Fibroblast of skin of left biceps (primary cell): ENCODE measurements at regions not wholly inside any gene's neighbourhood (a gene's known extent, or its start where the extent isn't known, plus 50 kb on each side); places are given as distances from the start of the nearest gene placed in this dataset.

ENCODE experiments used
- DNase-seq, 2 experiments: peaks; one replicate each; pipeline ENCODE4 v3.0.0-alpha.2; 2013; ENCODE audit warnings: low read depth in 2 of 2

DNA sequence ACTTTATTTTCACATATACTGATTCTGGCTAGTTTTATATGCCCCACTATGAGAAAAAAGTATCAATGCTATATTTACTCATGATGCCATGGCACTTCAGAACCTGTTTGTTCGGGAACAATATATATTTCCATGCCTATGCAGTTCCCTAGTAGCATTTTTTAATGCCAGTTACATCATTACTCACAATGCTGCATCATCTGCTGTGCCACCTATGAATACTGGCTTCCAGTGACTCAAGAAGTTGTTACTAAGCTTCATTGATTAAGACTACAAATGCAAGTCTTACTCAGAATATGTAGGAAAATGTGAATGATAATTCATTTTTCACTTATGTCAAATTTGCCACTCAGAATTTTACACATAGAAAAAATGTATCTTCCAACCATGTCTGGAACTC is 97.9 kb downstream of the MAFB start:
- DNase-seq = no peak

GRCh38 chr20:40589581-40589980 is 99.5 kb downstream of the MAFB start:
- no peak for DNase-seq

DNA sequence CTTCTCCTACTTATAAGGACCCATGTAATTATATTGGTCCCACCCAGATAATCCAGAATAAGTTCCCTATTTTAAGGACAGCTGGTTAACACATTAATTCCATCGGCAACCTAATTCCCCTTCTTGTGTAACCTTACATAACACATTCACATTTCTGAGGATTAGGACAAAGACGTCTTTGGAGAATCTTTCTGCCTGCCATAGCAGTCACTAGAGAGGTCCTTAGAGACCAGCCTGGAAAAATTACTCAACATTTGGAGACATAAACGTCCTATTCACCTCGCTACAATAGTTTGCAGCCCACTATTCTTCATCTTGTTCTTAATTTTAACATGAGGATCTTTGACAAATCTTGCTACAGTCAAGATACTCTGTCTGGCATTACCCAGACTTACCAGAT is 100.1 kb downstream of the MAFB start:
- DNase-seq = no peak

DNA sequence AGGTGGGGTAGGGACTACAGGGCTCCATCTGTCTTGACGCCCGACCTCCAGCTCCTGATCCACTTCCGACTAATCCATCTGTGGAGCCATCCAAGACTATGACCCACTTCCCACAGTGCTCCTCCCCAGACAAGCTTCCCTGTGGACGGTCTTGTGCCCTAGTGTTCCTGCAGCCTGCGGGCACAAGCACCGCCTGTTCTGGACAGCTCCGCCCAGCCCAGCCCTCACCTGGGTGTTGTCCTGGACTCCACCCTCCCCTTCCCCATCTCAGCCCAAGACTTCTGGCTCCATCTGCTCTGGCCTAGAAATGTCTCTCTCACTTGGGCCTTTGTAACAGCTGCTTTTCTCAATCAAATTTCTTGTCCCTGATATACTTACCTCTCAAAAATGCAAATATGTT is 102.0 kb downstream of the MAFB start:
- DNase-seq = no peak

DNA sequence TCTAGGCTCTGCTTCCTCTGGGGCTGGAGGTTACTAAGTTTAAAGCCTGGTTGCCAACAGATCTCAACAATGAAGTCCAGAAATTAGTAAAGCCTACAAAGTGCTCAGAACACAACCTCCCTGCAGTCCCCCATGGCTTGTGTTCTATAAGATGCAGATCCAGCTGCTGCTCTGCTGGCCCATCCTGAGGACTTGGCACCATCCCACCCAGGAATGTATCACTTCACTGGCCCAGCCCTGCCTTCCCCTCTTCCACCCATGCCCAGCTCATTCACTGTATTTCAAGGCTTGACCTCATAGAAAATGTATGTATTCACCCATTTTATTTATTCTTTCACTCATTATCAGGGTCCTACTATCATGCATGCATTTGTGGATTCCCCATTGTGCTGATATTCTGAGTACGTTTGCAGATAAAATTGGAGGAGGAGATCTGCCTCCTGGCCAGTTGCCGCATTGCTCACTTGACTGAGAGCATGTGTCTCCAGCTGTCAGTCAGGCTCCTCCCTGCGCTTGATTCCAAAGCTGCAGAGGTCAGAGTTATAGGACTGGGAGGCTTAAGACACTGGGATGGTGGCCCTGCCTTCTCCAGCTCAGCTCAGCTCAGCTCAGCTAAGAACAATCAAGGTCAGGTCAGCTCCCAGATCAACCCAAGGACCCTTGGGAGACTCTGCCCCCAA is 104.8 kb downstream of the MAFB start:
- no peak for DNase-seq

DNA sequence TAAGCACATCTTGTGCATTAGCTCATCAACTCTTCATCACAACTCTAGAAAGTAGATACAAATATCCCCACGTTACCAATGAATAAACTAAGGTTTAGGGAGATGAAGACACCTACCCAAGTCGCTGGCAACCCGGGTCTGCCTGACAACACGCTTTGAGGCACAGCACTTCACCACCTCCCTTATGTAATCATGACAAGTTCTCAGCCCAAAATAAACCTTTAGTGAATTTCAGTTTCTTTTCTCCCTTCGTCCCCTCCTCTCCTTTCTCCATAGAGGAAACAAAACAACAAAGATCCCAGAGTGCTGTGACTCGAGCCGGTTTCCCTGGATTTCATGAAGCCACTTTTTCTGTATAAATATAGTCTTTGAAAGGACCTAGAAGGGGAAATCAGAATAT is 105.4 kb downstream of the MAFB start:
- DNase-seq = no peak

- DNase-seq = no peak
Observed at GRCh38 chr20:40583205-40583604, 105.8 kb downstream of the MAFB start.

DNA sequence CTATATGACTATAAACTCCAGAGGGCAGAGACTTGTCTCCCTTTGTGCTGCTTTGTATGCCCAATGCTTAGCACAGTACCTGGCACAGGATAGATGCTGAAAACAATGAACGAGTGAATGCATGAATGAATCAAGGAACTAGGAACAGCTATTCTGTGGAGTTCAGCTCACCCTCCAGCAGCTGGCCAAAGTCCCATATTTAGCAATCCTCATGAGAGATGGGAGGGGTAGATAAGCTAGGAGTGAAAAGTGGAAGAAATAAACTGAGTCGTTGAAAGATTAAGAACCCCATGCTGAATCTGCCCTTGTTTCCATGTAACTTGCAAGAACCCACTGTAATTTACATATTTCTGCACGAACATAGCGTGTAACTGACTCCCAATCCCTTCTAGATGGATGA is 106.5 kb downstream of the MAFB start:
- DNase-seq = no peak

DNA sequence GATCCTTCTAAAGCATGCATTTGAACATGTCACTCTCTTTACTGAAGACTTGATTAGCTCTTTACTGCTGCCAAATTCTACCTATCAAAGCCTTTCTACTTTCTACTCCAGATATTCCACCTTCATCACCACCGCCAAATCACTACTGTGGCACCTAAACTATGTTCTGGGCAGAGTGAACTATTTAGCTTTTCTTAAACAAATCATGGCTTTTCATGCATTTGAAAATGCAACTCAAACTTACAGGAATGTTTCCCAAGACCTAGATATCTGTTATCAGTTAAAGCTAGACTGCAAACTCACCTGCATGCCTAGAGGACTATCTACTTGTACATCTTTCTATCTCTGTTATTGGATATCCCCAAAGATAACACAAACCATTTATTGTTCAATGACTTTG is 109.3 kb downstream of the MAFB start:
- no peak for DNase-seq

- no peak for DNase-seq
Observed at GRCh38 chr20:40578961-40579360, 110.1 kb downstream of the MAFB start.

- DNase-seq = no peak
Observed at GRCh38 chr20:40575851-40576250, 113.2 kb downstream of the MAFB start.

DNA sequence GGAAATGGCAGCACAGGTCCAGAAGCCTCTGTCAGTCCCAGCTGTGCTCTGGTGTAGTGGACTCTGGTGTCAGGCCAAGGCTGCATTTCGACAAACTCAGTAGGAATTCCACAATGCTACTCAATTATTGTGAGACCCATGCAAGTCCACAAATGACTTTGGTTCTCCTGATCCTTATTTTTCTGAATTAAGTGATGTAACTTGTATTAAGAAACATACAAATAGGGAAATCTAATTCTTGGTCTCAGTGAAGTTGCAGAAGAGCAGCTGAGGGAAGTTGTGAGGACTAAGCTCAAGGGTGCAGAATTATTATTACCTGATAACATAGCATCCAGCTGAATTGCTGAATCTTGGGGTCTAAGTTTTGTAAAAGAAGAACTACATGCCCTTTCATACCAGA is 116.8 kb downstream of the MAFB start:
- no peak for DNase-seq

DNA sequence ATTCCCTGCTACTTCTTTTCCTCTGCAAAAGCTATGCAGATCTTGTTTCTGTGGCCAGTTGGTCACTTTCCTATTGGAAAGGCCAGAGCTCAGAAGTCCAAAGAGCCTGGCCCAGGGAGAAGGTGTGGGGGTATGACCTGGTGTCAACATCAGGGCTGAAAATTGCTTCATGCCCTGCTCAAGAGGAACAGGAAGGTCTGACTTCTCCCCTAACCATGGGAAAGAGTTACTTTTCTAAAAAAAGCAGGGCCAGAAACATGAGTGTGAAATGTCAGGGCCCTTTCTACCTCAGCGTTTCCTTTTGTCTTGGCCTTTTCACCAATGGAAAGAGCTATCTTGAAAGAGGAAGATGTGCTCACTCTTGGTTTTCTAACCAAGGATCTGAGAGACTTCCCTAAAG is 117.4 kb downstream of the MAFB start:
- no peak for DNase-seq

GRCh38 chr20:40568200-40568599 is 120.8 kb downstream of the MAFB start:
- DNase-seq = no peak

DNA sequence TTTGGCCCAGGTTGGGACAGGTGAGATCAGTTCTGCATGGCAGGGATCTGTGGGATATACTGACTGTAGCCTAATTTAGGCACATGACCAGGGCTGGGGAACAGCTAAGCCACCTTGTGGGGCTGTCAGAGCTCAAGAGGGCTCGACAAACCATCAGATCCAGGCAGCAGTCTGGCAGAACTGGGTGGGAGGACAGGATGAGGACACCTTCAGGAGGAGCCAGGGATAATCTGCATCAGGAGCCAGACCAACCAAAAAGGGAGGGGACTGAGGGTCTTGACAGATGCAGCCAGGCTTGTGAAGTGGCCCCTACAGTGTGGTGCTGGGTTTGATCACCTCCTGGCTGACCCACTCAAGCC is 123.4 kb downstream of the MAFB start:
- DNase-seq = no peak

- peak; percentile 25 to 27 for DNase-seq
Observed at GRCh38 chr20:40565001-40565681, 123.9 kb downstream of the MAFB start.

- DNase-seq = no peak
Observed at GRCh38 chr20:40563296-40563950, 125.6 kb downstream of the MAFB start.

GRCh38 chr20:40562031-40562430 is 127.0 kb downstream of the MAFB start:
- DNase-seq = no peak

DNA sequence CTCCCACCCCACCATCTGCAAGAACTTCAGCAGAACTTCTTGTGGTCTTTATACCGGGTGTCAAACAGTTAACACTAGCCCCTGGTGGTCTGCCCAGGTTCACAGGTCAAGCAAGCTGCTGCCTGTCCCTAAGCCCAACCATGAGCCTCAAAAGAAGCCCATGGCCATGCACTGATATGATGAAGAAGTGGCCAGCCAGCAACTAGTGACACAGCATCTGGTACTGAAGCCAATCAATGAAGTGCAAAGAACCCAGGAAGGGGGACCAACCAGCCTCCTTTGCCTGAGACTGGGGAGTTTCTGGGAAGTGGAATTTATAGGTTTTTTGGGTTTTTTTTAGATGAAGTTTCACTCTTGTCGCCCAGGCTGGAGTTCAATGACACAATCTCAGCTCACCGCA is 127.8 kb downstream of the MAFB start:
- no peak for DNase-seq

DNA sequence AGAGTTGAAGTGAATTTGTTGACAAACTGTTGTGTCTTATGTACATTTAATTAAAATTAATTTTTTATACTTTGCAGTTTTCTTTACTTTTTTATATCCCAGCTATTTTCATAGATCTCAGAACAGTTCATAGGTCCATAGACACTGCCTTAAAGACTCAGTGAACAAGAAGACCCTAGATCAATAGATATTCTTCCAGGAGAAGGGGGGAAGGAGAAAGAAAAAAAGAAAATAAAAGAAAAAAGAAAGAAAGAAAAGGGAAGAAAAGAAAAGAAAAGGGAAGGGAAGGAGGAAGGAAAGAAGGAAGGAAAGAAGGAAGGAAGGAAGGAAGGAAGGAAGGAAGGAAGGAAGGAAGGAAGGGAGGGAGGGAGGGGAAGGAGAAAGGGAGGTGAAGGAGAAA is 130.8 kb downstream of the MAFB start:
- no peak for DNase-seq

GRCh38 chr20:40551125-40551530 is 137.9 kb downstream of the MAFB start:
- no peak for DNase-seq

DNA sequence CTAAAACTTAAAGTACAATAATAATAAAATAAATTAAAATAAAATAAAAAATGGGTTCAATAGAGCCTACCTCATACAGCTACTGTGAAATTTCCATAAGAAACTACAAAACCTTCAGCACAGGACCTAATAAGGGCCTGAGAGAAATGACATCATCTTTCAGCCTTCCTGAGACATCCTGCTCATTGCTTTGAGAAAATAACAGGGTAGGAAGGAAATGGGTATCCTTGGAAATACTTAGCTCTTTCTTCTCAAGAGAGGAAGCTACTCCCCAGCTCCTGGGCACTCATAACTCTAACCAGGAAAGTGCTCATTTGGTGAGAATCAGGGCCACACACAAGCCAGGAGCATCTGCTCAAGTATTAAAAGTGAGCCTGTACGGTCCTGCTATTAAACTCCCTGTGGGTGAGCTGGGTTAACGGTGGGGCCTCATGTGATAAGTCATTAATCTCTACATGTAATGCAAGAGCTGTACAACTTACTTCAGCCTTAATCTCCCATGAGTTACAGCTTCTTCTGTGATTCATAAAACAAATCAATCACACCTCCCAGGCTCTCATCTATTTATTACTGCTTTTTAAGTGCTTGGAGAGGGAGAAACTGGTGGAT is 141.4 kb downstream of the MAFB start:
- no peak for DNase-seq

DNA sequence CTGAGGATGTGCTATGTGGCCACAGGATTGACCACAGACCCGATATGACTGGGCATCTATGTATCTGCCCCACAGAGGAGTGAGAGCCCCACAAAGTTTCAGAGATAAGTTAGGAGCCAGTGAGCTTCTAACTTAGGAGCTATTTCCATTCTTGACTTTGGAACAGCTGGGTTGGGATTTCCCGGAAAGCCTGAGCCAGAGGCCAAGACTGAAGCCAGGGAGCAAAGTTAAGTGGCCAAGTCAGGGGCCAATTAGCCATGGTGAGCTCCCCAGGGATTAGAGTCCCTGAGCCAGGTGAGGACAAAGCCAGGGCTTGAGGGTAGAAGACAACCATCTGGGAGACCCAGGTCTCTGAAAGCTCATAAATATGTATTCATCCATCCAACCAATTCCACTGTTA is 143.6 kb downstream of the MAFB start:
- no peak for DNase-seq
